ENCODE measurements at regions not wholly inside any gene's neighbourhood (a gene's known extent, or its start where the extent isn't known, plus 50 kb on each side); places are given as distances from the start of the nearest gene placed in this dataset.

GRCh38 chr11:115741376-115742107 is 237.3 kb upstream of the CADM1 start:
- no peak for TF ChIP-seq CTCF (IDR thresholded peaks at IDR 0.05)
- no peak for TF ChIP-seq POLR2A (IDR thresholded peaks at IDR 0.05)

Data from prostate gland (tissue), 2 donors.